Mucosa of rectum (tissue), 2 donors: ENCODE measurements at regions not wholly inside any gene's neighbourhood (a gene's known extent, or its start where the extent isn't known, plus 50 kb on each side); places are given as distances from the start of the nearest gene placed in this dataset.

Experiments
- H3K27ac ChIP-seq, 2 donors: one replicate each; pipeline ENCODE4 v1.7.0; 2013; ENCODE audit warnings: inconsistent platforms in 2 of 2, low read depth in 2 of 2, low read length in 2 of 2
- H3K27me3 ChIP-seq, 2 donors: one replicate each; pipeline ENCODE4 v1.7.0; 2013; ENCODE audit warnings: low read length in 2 of 2; ENCODE audit not compliant: control insufficient read depth in 2 of 2, insufficient read depth in 2 of 2
- H3K36me3 ChIP-seq, 2 donors: one replicate each; pipeline ENCODE4 v1.7.0; 2013; ENCODE audit warnings: low read length in 2 of 2; ENCODE audit not compliant: control insufficient read depth in 2 of 2, insufficient read depth in 2 of 2
- H3K4me1 ChIP-seq, 2 donors: one replicate each; pipeline ENCODE4 v1.7.0; 2013; ENCODE audit warnings: low read length in 2 of 2, mild to moderate bottlenecking in 1 of 2; ENCODE audit not compliant: control insufficient read depth in 2 of 2, insufficient read depth in 2 of 2
- H3K4me3 ChIP-seq, 2 donors: one replicate each; pipeline ENCODE4 v1.7.0; 2013; ENCODE audit warnings: low read length in 2 of 2
- H3K9ac ChIP-seq, 2 donors: one replicate each; pipeline ENCODE4 v1.7.0; 2013; ENCODE audit warnings: low read length in 2 of 2, low read depth in 1 of 2, mild to moderate bottlenecking in 1 of 2
- H3K9me3 ChIP-seq, 2 donors: one replicate each; pipeline ENCODE4 v1.7.0; 2013; ENCODE audit warnings: low read length in 2 of 2; ENCODE audit not compliant: control insufficient read depth in 2 of 2
- donor health status: healthy.
- donor health status: Normal muscosa, but diverticular disease.

DNA sequence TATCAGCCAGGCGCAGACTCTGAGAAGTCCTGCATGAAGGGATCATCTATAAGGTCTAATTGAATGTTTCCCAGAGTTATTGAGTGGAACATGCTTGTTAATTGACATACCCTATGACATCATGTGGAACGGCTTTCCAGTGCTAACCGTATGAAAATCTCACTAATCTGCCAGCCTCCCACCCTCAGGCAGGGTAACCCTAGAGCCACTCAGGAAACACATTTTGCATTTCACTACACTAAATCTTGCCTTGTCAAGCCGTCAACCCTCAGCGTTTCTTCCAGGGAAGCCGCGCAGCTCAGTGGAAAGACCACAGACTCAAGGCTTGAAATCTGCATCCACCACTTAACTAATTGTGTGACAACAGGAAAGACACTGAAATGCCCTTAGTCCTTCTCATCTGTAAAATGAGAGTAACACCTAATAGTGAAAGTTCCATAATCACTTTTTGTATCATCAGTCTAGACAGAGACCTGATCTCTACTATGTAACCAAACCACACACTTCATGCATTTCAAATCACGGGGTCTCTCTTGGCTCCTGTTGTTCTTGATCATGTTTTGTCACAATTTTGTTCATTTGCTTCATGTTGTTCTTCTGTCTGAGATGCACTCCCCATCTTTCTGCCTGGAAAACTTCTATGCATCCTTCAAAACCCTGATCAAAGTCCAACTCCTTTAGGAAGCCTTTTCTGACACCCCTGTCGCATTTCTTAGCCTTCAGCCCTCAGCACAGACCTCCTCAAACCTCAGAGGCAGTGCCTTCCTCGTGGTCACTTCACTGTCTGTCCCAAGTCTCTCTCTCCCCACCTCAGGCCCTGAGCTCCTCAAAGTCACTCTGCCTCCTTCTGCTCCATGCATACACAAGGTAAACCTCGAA is 246.5 kb downstream of the TOMM20 start:
- Histone ChIP-seq H3K36me3 (no peaks in the 10 kb centered on the region), H3K9ac (no peak overlapping the region), H3K4me3 (no peak overlapping the region), H3K4me1 (peaks cover 0 to 9% of the 10 kb centered on the region in 2 donors), H3K9me3 (no peaks in the 10 kb centered on the region), H3K27ac (no peak overlapping the region), H3K27me3 (no peaks in the 10 kb centered on the region)

DNA sequence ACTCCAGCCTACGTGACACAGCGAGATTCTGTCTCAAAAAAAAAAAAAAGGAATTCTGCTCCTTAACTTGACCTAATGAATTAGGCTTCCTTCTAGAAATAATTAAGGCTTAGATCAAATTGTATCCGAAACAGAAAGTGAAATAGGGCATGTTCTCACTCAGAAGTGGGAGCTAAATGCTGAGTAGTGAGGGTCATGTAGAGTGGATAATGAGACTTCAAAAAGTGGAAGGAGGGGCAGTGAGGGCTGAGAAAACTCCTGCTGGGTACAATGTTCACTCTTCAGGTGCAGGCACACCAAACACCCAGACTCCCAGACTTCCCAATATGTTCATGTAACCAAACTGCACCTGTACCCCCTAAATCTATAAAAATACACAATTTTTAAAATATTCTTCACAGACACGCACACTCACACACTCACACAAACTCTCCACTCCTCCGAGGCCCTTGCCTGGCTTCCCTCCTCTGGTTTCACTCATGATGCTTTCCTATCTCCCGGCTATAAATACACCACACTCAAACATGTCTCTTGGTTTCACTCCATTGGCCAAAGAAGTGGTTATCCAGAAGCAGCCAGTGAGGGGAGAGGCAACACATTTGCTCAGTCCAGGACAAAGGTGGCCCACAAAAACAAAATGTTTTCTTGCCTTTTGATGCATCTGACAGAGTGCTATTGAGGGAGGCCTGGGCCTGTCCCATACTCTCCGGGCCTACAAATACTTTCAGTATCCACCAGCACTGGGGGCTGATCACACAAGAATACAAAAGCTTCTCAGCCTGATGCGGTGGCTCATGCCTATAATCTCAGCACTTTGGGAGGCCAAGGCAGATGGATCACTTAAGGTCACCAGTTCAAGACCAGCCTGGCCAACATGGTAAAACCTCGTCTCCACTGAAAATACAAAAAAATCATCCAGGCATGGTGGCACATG is 249.2 kb downstream of the TOMM20 start:
- no peaks in the 10 kb centered on the region for H3K36me3 ChIP-seq
- H3K4me1 ChIP-seq: peaks cover 12 to 13% of the 10 kb centered on the region in 2 donors
- no peaks in the 10 kb centered on the region for H3K9me3 ChIP-seq
- H3K9ac ChIP-seq: no peak overlapping the region
- no peak overlapping the region for H3K4me3 ChIP-seq
- H3K27me3 ChIP-seq: no peaks in the 10 kb centered on the region
- no peak overlapping the region for H3K27ac ChIP-seq

DNA sequence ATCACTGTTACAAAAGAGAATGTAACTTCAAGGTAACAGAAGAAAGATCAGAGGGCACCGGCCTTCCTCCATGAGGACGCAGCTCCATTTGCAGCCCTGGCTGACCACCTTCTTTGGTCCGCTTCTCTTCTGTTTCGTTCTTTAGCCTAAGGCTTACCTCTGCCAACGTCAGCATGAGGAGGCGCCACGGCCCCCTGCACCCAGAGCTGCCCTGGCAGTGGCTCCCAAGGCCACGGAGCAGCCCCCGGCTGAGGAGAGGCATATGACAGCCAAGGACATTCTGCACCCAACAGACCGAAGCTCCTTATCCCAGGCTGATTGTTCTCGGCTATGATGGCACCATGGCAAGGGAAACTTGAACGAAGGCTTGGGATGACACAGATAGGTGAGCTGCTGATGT is 250.3 kb downstream of the TOMM20 start:
- Histone ChIP-seq H3K4me3 (no peak overlapping the region), H3K4me1 (peaks cover 12 to 16% of the 10 kb centered on the region in 2 donors), H3K27ac (no peak overlapping the region), H3K9ac (no peak overlapping the region), H3K9me3 (no peaks in the 10 kb centered on the region), H3K36me3 (no peaks in the 10 kb centered on the region), H3K27me3 (no peaks in the 10 kb centered on the region)

DNA sequence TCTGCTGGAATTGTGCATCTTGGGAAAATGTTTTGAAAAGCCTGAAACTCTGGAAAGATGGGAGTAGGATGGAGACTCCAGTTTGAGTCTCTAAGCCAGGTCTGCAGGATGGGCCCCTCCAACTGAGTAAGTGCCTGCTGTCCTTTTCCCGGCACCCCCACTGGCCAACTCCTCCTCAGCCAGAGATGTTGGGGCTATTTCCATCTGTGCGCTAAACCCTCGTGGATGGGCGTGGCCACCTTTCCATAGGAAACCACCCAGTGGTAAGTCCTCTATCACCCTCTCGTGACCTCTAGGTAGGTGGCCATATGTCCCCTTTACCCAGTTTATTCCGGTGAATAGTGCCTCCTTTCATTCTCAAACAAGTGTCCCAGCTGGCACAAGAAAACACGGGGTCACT is 250.9 kb downstream of the TOMM20 start:
- Histone ChIP-seq H3K4me1 (peaks cover 12 to 19% of the 10 kb centered on the region in 2 donors), H3K4me3 (no peak overlapping the region), H3K27ac (no peak overlapping the region), H3K36me3 (no peaks in the 10 kb centered on the region), H3K9me3 (no peaks in the 10 kb centered on the region), H3K27me3 (no peaks in the 10 kb centered on the region), H3K9ac (no peak overlapping the region)

DNA sequence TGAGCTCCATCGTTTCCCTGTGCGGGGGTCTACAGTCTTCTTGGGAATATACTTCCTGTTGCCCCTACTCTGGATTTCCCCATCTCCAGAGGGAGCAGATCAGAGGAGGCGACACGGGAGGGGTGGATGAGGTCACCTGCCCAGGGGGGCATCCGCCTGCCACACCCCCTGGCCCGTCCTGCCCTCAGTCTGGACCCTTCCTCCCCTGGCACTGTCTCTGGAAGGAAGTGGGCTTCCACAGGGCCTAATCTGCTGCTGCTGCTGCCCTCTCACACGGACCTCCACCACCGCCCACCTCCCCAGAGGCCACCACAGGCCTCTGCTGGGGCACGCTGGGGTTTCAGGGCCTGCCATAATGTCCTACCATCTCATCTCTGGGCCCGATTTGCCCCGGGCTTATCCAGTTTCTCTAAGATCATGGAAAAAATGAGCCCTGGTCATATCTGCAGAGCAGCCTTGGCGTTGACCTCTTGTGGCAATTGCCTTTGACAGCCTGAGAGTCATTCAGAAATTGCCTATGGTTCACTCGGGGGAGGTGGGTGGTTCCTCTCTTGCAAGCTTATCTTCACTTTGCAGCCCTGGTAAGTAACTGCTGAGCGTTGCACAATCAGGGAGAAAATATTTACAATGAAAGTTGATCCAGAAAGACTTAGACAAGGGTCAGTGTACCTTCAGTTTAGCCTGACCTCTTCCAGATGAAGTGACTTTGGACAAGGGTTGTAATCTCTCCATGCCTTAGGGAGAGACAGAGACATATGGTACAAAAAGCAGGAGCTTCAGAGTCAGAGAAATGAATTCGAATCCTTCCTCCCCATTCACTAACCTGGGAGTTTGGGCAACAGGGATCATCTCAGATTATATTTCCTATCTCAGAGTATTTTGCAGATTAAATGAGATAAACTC is 252.4 kb downstream of the TOMM20 start:
- peaks cover 12 to 19% of the 10 kb centered on the region in 2 donors for H3K4me1 ChIP-seq
- H3K36me3 ChIP-seq: no peaks in the 10 kb centered on the region
- H3K9me3 ChIP-seq: no peaks in the 10 kb centered on the region
- no peak overlapping the region for H3K9ac ChIP-seq
- H3K27me3 ChIP-seq: no peaks in the 10 kb centered on the region
- peak overlapping the region; percentile 38 to 72 for H3K27ac ChIP-seq
- no peak overlapping the region for H3K4me3 ChIP-seq

DNA sequence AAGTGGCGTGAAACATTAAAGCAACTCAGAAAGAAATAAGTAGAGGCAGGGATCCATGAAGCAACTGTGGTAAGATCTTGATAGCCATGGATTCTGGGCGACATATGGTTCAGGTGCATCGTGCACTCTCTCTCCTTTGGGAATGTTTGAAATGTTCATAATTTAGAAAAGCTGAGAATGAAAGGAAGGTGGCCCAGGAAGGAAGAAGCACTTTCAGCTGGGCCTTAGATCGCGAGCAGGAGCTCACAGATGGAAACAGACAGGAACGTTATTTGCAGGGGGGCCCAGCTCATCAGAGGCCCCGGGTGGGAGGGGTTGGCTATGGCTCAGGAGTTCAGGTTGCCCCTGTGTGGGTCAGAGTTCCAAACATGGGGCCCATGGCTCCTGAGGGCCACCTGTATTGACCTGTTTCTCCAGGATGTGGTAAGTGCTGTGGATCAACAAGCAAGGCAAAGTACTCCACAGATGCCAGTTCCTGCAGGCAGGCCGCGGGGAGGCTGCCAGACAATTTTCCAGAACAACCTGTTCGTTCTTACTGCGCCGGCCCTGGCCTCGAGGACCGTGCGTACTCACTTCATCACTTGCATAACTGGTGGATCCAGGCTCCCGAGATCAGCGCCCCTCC is 253.2 kb downstream of the TOMM20 start:
- H3K9me3 ChIP-seq: no peaks in the 10 kb centered on the region
- H3K4me3 ChIP-seq: no peak overlapping the region
- no peaks in the 10 kb centered on the region for H3K36me3 ChIP-seq
- no peaks in the 10 kb centered on the region for H3K27me3 ChIP-seq
- peak overlapping the region in 1 of 2 donors; percentile 72 for H3K27ac ChIP-seq
- H3K4me1 ChIP-seq: peaks cover 12 to 19% of the 10 kb centered on the region in 2 donors
- H3K9ac ChIP-seq: no peak overlapping the region

DNA sequence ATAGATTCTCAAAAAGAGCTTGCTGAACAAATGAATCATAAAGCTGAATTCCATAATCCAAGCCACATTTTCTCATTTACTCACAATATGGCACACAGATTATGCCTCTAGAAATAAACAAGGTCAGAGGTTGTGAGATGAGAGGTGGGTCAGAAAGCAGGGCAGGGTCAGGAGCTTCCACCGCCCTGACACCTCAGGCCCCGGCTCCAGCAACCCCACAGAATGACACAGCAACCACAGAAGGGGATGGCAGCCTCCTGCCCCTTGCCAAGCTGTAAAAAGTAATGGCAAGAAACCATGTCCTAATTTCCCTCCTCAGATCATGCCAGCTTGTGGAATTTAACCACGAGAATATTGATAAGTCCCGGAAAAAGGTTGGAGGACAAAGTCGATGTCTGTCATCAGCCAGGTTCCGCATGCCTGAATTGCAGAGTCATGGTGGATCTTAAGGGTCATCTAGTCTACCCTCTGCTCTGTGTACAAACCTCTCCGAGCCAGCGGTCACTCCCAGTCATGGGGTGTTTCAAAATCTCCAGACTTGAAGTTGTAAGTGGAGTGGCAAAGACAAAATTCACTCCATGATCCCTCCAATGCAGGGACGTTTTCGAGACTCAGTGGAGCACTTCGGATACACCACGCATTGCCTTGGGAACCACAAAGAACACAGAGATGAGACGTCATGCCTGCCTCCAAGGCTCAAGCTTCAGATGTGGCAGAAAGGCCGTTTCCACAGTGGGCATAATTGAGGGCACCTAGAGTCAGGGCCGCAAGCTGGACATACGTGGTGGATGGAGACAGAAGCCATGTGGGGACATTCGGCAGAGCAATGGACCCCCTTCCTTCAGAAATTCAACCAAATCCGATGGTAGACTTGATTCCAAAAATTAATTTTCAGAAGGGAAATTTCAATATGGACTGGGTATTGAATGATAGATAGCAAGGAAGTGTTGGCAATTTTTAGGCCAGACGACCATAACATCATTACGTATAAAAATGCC is 254.0 kb downstream of the TOMM20 start:
- Histone ChIP-seq H3K27ac (no peak overlapping the region), H3K36me3 (no peaks in the 10 kb centered on the region), H3K9me3 (no peaks in the 10 kb centered on the region), H3K4me3 (no peak overlapping the region), H3K27me3 (no peaks in the 10 kb centered on the region), H3K4me1 (peaks cover 12 to 19% of the 10 kb centered on the region in 2 donors), H3K9ac (no peak overlapping the region)

DNA sequence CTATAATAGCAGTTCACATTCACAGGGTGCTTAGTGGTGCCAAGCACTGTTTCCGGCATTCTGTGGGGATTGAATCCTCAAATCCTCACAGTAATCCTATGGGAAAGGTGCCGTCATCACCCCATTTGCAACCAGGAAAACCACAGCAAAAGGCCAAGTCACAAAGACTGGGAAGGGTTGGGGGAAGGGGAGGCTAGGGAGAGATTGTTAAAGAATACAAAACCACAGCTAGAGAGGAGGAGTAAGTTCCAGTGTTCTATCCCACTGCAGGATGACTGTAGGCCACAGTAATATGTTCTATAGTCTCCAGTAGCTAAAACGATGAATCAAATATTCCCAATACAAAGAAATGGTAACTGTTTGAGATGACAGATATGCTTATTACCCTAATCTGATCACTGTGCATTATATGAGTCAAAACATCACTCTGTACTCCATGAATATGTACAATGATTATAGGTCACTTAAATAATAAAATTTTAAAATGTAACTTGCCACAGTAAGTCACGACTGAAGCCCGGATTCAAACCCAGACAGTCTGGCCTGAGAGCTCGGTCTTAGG is 256.8 kb downstream of the TOMM20 start:
- no peaks in the 10 kb centered on the region for H3K27me3 ChIP-seq
- no peak overlapping the region for H3K4me3 ChIP-seq
- H3K9me3 ChIP-seq: no peaks in the 10 kb centered on the region
- no peak overlapping the region for H3K9ac ChIP-seq
- peaks cover 10 to 18% of the 10 kb centered on the region in 2 donors for H3K4me1 ChIP-seq
- H3K36me3 ChIP-seq: no peaks in the 10 kb centered on the region
- no peak overlapping the region for H3K27ac ChIP-seq
